ENCODE measurements at regions not wholly inside any gene's neighbourhood (a gene's known extent, or its start where the extent isn't known, plus 50 kb on each side); places are given as distances from the start of the nearest gene placed in this dataset.

- Histone ChIP-seq H3K4me2 (no peak overlapping the region), H3K9me3 (ENCODE audit: insufficient read depth, low read depth) (peaks cover 12% of the 10 kb centered on the region), H3K79me2 (ENCODE audit: low read depth) (no peaks in the 10 kb centered on the region), H2AFZ (no peak overlapping the region), H3K4me1 (replicated peaks; ENCODE audit: insufficient read depth) (no peaks in the 10 kb centered on the region), H3K4me3 (no peak overlapping the region), H3K36me3 (ENCODE audit: low read depth) (no peaks in the 10 kb centered on the region), H3K27ac (no peak overlapping the region), H3F3A (ENCODE audit: insufficient read depth, low read depth) (no peaks in the 10 kb centered on the region), H3K27me3 (ENCODE audit: insufficient read depth, low read depth) (no peaks in the 10 kb centered on the region), H3K9me2 (ENCODE audit: insufficient read depth) (no peaks in the 10 kb centered on the region), H4K20me1 (ENCODE audit: insufficient read depth) (no peaks in the 10 kb centered on the region)
- POLR2A ChIA-PET (ENCODE audit: unreplicated experiment): no interaction called here
- intact Hi-C loops (cut with micrococcal nuclease; ENCODE audit: unreplicated experiment): no loop called here
- no TSS peak for BruUV-seq (replicated peaks)
- no peak for DNase-seq
- CTCF ChIA-PET: no interaction called here
- TF ChIP-seq EZH2 (IDR thresholded peaks at IDR 0.05; ENCODE audit: low read depth) (no peak), CTCF (conservative IDR thresholded peaks at IDR 0.05) (no peak)
Measured at GRCh38 chr6:14243597-14243996, 126.0 kb downstream of the CD83 start.

GRCh38 chr6:14246876-14247275, 129.3 kb downstream of the CD83 start:
- H4K20me1 ChIP-seq (ENCODE audit: insufficient read depth): no peaks in the 10 kb centered on the region
- H3K9me2 ChIP-seq (ENCODE audit: insufficient read depth): no peaks in the 10 kb centered on the region
- intact Hi-C loops (cut with micrococcal nuclease; ENCODE audit: unreplicated experiment): no loop called here
- no peaks in the 10 kb centered on the region for H3F3A ChIP-seq (ENCODE audit: insufficient read depth, low read depth)
- H3K4me2 ChIP-seq: no peak overlapping the region
- peaks cover 4% of the 10 kb centered on the region; the same call in 1 of the 2 replicates for H3K9me3 ChIP-seq (ENCODE audit: insufficient read depth, low read depth)
- BruUV-seq (replicated peaks): no TSS peak
- DNase-seq: no peak
- no peaks in the 10 kb centered on the region for H3K79me2 ChIP-seq (ENCODE audit: low read depth)
- no peak overlapping the region for H3K4me3 ChIP-seq
- TF ChIP-seq EZH2 (IDR thresholded peaks at IDR 0.05; ENCODE audit: low read depth) (no peak), CTCF (conservative IDR thresholded peaks at IDR 0.05) (no peak)
- H3K27me3 ChIP-seq (ENCODE audit: insufficient read depth, low read depth): no peaks in the 10 kb centered on the region
- H3K4me1 ChIP-seq (replicated peaks; ENCODE audit: insufficient read depth): no peaks in the 10 kb centered on the region
- no peak overlapping the region for H3K27ac ChIP-seq
- no peak overlapping the region for H2AFZ ChIP-seq
- no peaks in the 10 kb centered on the region for H3K36me3 ChIP-seq (ENCODE audit: low read depth)
- ChIA-PET POLR2A (ENCODE audit: unreplicated experiment) (no interaction called here), CTCF (no interaction called here)

GRCh38 chr6:14250573-14250972, 133.0 kb downstream of the CD83 start:
- no peak overlapping the region for H3K4me2 ChIP-seq
- H3K79me2 ChIP-seq (ENCODE audit: low read depth): no peaks in the 10 kb centered on the region
- H3K9me2 ChIP-seq (ENCODE audit: insufficient read depth): no peaks in the 10 kb centered on the region
- BruUV-seq (replicated peaks): no TSS peak
- H4K20me1 ChIP-seq (ENCODE audit: insufficient read depth): no peaks in the 10 kb centered on the region
- CTCF ChIA-PET: no interaction called here
- no peak overlapping the region for H3K4me3 ChIP-seq
- H3F3A ChIP-seq (ENCODE audit: insufficient read depth, low read depth): no peaks in the 10 kb centered on the region
- no peak overlapping the region for H3K27ac ChIP-seq
- H3K27me3 ChIP-seq (ENCODE audit: insufficient read depth, low read depth): no peaks in the 10 kb centered on the region
- TF ChIP-seq CTCF (conservative IDR thresholded peaks at IDR 0.05) (no peak), EZH2 (IDR thresholded peaks at IDR 0.05; ENCODE audit: low read depth) (no peak)
- H2AFZ ChIP-seq: no peak overlapping the region
- no peaks in the 10 kb centered on the region for H3K9me3 ChIP-seq (ENCODE audit: insufficient read depth, low read depth)
- POLR2A ChIA-PET (ENCODE audit: unreplicated experiment): interaction anchor here (0.7 kb wide), 1 partner anchor 478 kb away, joined by 8 read pairs; no protein-coding TSS in a partner anchor
- no peak for DNase-seq
- H3K36me3 ChIP-seq (ENCODE audit: low read depth): no peaks in the 10 kb centered on the region
- intact Hi-C loops (cut with micrococcal nuclease; ENCODE audit: unreplicated experiment): no loop called here
- no peaks in the 10 kb centered on the region for H3K4me1 ChIP-seq (replicated peaks; ENCODE audit: insufficient read depth)
